Fibroblast of lung (primary cell): ENCODE measurements at regions not wholly inside any gene's neighbourhood (a gene's known extent, or its start where the extent isn't known, plus 50 kb on each side); places are given as distances from the start of the nearest gene placed in this dataset.

Source experiments
- DNase-seq, 2 donors: peaks; one replicate each; pipeline versions ENCODE4 v3.0.0 to v3.0.0-alpha.2; 2010; ENCODE audit warnings: low read depth in 2 of 2
- H2AFZ ChIP-seq: 2 replicates; pipeline ENCODE4 v1.5.1; 2012; ENCODE audit warnings: low read length, control low read depth, inconsistent platforms
- H3K27ac ChIP-seq: 2 replicates; pipeline ENCODE4 v1.5.1; 2011; ENCODE audit warnings: low read length, control low read depth; ENCODE audit not compliant: insufficient read depth
- H3K27me3 ChIP-seq: 2 replicates; pipeline ENCODE4 v1.5.1; 2011; ENCODE audit warnings: mild to moderate bottlenecking, low read length; ENCODE audit not compliant: control insufficient read depth, insufficient read depth
- H3K36me3 ChIP-seq: 2 replicates; pipeline ENCODE4 v1.5.1; 2011; ENCODE audit warnings: low read length; ENCODE audit not compliant: control insufficient read depth, insufficient read depth
- H3K4me1 ChIP-seq: 2 replicates; pipeline ENCODE4 v1.5.1; 2011; ENCODE audit warnings: low read length; ENCODE audit not compliant: control insufficient read depth, insufficient read depth; ENCODE audit errors: extremely low read depth
- H3K4me2 ChIP-seq: 2 replicates; pipeline ENCODE4 v1.5.1; 2011; ENCODE audit warnings: low read length, control low read depth; ENCODE audit not compliant: insufficient read depth; ENCODE audit errors: extremely low read depth
- H3K4me3 ChIP-seq, 4 experiments: fragments of 200-600 bp in 1 of 4; sonication (generic) in 1 of 4; replicated peaks in 1 of 4; 2 replicates each; pipeline ENCODE4 v1.5.1; 2011 to 2016; ENCODE audit warnings: low read length in 4 of 4, low read depth in 3 of 4, mild to moderate bottlenecking in 3 of 4, control low read depth in 2 of 4, inconsistent platforms in 1 of 4, mixed read lengths in 1 of 4; ENCODE audit not compliant: insufficient read depth in 1 of 4; ENCODE audit errors: control extremely low read depth in 1 of 4
- H3K79me2 ChIP-seq: 2 replicates; pipeline ENCODE4 v1.5.1; 2012; ENCODE audit warnings: mild to moderate bottlenecking, low read length, inconsistent platforms; ENCODE audit not compliant: control insufficient read depth, insufficient read depth
- H3K9ac ChIP-seq: 2 replicates; pipeline ENCODE4 v1.5.1; 2011; ENCODE audit warnings: mild to moderate bottlenecking, low read length, control low read depth; ENCODE audit not compliant: insufficient read depth
- H3K9me3 ChIP-seq: 2 replicates; pipeline ENCODE4 v1.5.1; 2012; ENCODE audit warnings: low read depth, low read length; ENCODE audit not compliant: control insufficient read depth, insufficient read depth
- H4K20me1 ChIP-seq: 2 replicates; pipeline ENCODE4 v1.5.1; 2011; ENCODE audit warnings: low read length; ENCODE audit not compliant: control insufficient read depth, insufficient read depth; ENCODE audit errors: extremely low read depth
- CTCF ChIP-seq, 2 donors: IDR thresholded peaks in 1 of 2; conservative IDR thresholded peaks in 1 of 2; 1 replicate in 1 of 2; 2 replicates in 1 of 2; pipeline ENCODE4 v1.5.1; 2011 to 2012; ENCODE audit warnings: low read length in 2 of 2, control low read depth in 1 of 2, inconsistent platforms in 1 of 2, low read depth in 1 of 2, mild to moderate bottlenecking in 1 of 2
- EZH2 ChIP-seq: IDR thresholded peaks from 2 replicates; pipeline ENCODE4 v1.5.1; 2012; ENCODE audit warnings: low read length, control low read depth, mild to moderate bottlenecking; ENCODE audit errors: missing control alignments

- Histone ChIP-seq H4K20me1 (no peaks in the 10 kb centered on the region), H3K4me2 (no peak overlapping the region), H3K27me3 (no peaks in the 10 kb centered on the region), H3K9me3 (no peaks in the 10 kb centered on the region), H3K27ac (no peak overlapping the region), H3K36me3 (no peaks in the 10 kb centered on the region), H3K4me3 (no peak overlapping the region), H2AFZ (no peak overlapping the region), H3K79me2 (no peaks in the 10 kb centered on the region), H3K4me1 (no peaks in the 10 kb centered on the region), H3K9ac (no peak overlapping the region)
- TF ChIP-seq CTCF (conservative IDR thresholded peaks at IDR 0.05 in 1 of 2, IDR thresholded peaks at IDR 0.05 in 1 of 2; ENCODE audit: low read depth in 1 of 2, low read length in 2 of 2) (no peak), EZH2 (no peak)
- DNase-seq: no peak
Observed at GRCh38 chr2:19589791-19590190, 231.4 kb upstream of the OSR1 start.

GRCh38 chr2:19580830-19581229 is 222.4 kb upstream of the OSR1 start:
- no peak overlapping the region for H2AFZ ChIP-seq

GRCh38 chr2:19580264-19580663 is 221.8 kb upstream of the OSR1 start:
- Histone ChIP-seq H3K27me3 (no peaks in the 10 kb centered on the region), H3K9ac (no peak overlapping the region), H3K4me3 (no peak overlapping the region), H3K4me2 (no peak overlapping the region), H3K4me1 (peaks cover 24% of the 10 kb centered on the region), H4K20me1 (no peaks in the 10 kb centered on the region), H2AFZ (no peak overlapping the region), H3K27ac (peak overlapping the region; percentile 46), H3K36me3 (no peaks in the 10 kb centered on the region), H3K79me2 (no peaks in the 10 kb centered on the region), H3K9me3 (no peaks in the 10 kb centered on the region)
- TF ChIP-seq EZH2 (no peak), CTCF (conservative IDR thresholded peaks at IDR 0.05 in 1 of 2, IDR thresholded peaks at IDR 0.05 in 1 of 2; ENCODE audit: low read depth in 1 of 2, low read length in 2 of 2) (no peak)
- no peak for DNase-seq

More at GRCh38 chr2:19580830-19581229, 222.4 kb upstream of the OSR1 start:
- no peak overlapping the region for H3K4me2 ChIP-seq
- H3K9ac ChIP-seq: no peak overlapping the region
- TF ChIP-seq EZH2: no peak
- TF ChIP-seq CTCF (conservative IDR thresholded peaks at IDR 0.05 in 1 of 2, IDR thresholded peaks at IDR 0.05 in 1 of 2; ENCODE audit: low read depth in 1 of 2, low read length in 2 of 2): no peak
- H3K36me3 ChIP-seq: no peaks in the 10 kb centered on the region
- peak; percentile 38 to 70 for DNase-seq
- H4K20me1 ChIP-seq: no peaks in the 10 kb centered on the region
- no peak overlapping the region for H3K27ac ChIP-seq
- H3K27me3 ChIP-seq: no peaks in the 10 kb centered on the region
- H3K4me3 ChIP-seq: no peak overlapping the region
- peaks cover 23% of the 10 kb centered on the region for H3K4me1 ChIP-seq
- H3K9me3 ChIP-seq: no peaks in the 10 kb centered on the region
- H3K79me2 ChIP-seq: no peaks in the 10 kb centered on the region
